Karpas-422 (cell line): ENCODE measurements at regions not wholly inside any gene's neighbourhood (a gene's known extent, or its start where the extent isn't known, plus 50 kb on each side); places are given as distances from the start of the nearest gene placed in this dataset.

Experiments
- DNase-seq: peaks from one replicate; pipeline ENCODE4 v3.0.0-alpha.2; 2015
- H2AFZ ChIP-seq: fragments of 200-600 bp; sonication (generic); 2 replicates; pipeline ENCODE4 v1.6.1; 2014; ENCODE audit warnings: antibody characterized with exemption, low read length, mixed read lengths
- H3K27ac ChIP-seq: fragments of 200-600 bp; sonication (generic); 2 replicates; pipeline ENCODE4 v1.5.1; 2014; ENCODE audit warnings: mild to moderate bottlenecking, low read length, moderate library complexity
- H3K27me3 ChIP-seq: fragments of 200-600 bp; sonication (generic); 2 replicates; pipeline ENCODE4 v1.6.1; 2014; ENCODE audit warnings: low read length, mixed read lengths
- H3K36me3 ChIP-seq: fragments of 200-600 bp; sonication (generic); 2 replicates; pipeline ENCODE4 v1.6.1; 2014; ENCODE audit warnings: low read length, mixed read lengths; ENCODE audit not compliant: insufficient read depth
- H3K4me1 ChIP-seq: fragments of 200-600 bp; sonication (generic); 2 replicates; pipeline ENCODE4 v1.6.1; 2014; ENCODE audit warnings: mild to moderate bottlenecking, low read length, mixed read lengths
- H3K4me2 ChIP-seq: fragments of 200-600 bp; sonication (generic); 2 replicates; pipeline ENCODE4 v1.6.1; 2014; ENCODE audit warnings: low read length, low read depth, mild to moderate bottlenecking; ENCODE audit not compliant: poor library complexity, severe bottlenecking
- H3K4me3 ChIP-seq: fragments of 200-600 bp; sonication (generic); 2 replicates; pipeline ENCODE4 v1.5.1; 2014; ENCODE audit warnings: mild to moderate bottlenecking, antibody characterized with exemption, low read length, mixed read lengths
- H3K79me2 ChIP-seq: fragments of 200-600 bp; sonication (generic); 2 replicates; pipeline ENCODE4 v1.6.1; 2014; ENCODE audit warnings: mild to moderate bottlenecking, low read length, mixed read lengths
- H3K9ac ChIP-seq: fragments of 200-600 bp; sonication (generic); 2 replicates; pipeline ENCODE4 v1.6.0; 2014; ENCODE audit warnings: low read length
- H3K9me2 ChIP-seq: fragments of 200-600 bp; sonication (generic), shearing (Covaris generic); replicated peaks from 2 replicates; pipeline ENCODE4 v1.6.0; 2014; ENCODE audit warnings: mild to moderate bottlenecking, low read length, moderate library complexity; ENCODE audit not compliant: insufficient read depth
- H3K9me3 ChIP-seq: fragments of 300-700, 200-600 bp; sonication (generic); 2 replicates; pipeline ENCODE4 v1.6.1; 2014; ENCODE audit warnings: low read length, mixed read lengths
- H4K20me1 ChIP-seq: fragments of 200-600 bp; sonication (generic); 2 replicates; pipeline ENCODE4 v1.6.1; 2014; ENCODE audit warnings: mild to moderate bottlenecking, antibody characterized with exemption, low read length, low read depth; ENCODE audit not compliant: insufficient read depth

- Histone ChIP-seq H3K9me3 (no peaks in the 10 kb centered on the region), H3K79me2 (no peaks in the 10 kb centered on the region), H3K27me3 (no peaks in the 10 kb centered on the region), H3K27ac (no peak overlapping the region), H3K9ac (no peak overlapping the region), H3K9me2 (no peaks in the 10 kb centered on the region; the same call in 1 of the 2 replicates), H3K4me2 (no peak overlapping the region), H3K4me1 (no peaks in the 10 kb centered on the region), H3K4me3 (no peak overlapping the region), H3K36me3 (no peaks in the 10 kb centered on the region), H2AFZ (no peak overlapping the region), H4K20me1 (no peaks in the 10 kb centered on the region)
- DNase-seq: no peak
Measured at GRCh38 chr13:72495681-72496080, 231.7 kb downstream of the MZT1 start.

- H3K4me1 ChIP-seq: no peaks in the 10 kb centered on the region
- H3K4me2 ChIP-seq: no peak overlapping the region
- H3K79me2 ChIP-seq: no peaks in the 10 kb centered on the region
- H3K4me3 ChIP-seq: no peak overlapping the region
- H3K27me3 ChIP-seq: no peaks in the 10 kb centered on the region
- no peak overlapping the region for H3K27ac ChIP-seq
- no peak overlapping the region for H2AFZ ChIP-seq
- no peaks in the 10 kb centered on the region for H3K36me3 ChIP-seq
- H3K9ac ChIP-seq: no peak overlapping the region
- no peak for DNase-seq
- no peaks in the 10 kb centered on the region for H4K20me1 ChIP-seq
- H3K9me2 ChIP-seq: no peaks in the 10 kb centered on the region; the same call in 1 of the 2 replicates
- no peaks in the 10 kb centered on the region for H3K9me3 ChIP-seq
Measured at GRCh38 chr13:72489751-72490150, 237.7 kb downstream of the MZT1 start.

GRCh38 chr13:72473321-72473720 lies 254.1 kb downstream of the MZT1 start:
- no peaks in the 10 kb centered on the region for H3K27me3 ChIP-seq
- H3K79me2 ChIP-seq: no peaks in the 10 kb centered on the region
- H4K20me1 ChIP-seq: no peaks in the 10 kb centered on the region
- H3K36me3 ChIP-seq: no peaks in the 10 kb centered on the region
- no peaks in the 10 kb centered on the region for H3K9me2 ChIP-seq
- no peak overlapping the region for H3K4me2 ChIP-seq
- no peaks in the 10 kb centered on the region for H3K4me1 ChIP-seq
- DNase-seq: no peak
- H2AFZ ChIP-seq: no peak overlapping the region
- no peaks in the 10 kb centered on the region; the same call in 1 of the 2 replicates for H3K9me3 ChIP-seq
- H3K27ac ChIP-seq: no peak overlapping the region
- H3K4me3 ChIP-seq: no peak overlapping the region
- H3K9ac ChIP-seq: no peak overlapping the region

GRCh38 chr13:72469906-72470305 lies 257.5 kb downstream of the MZT1 start:
- H3K27ac ChIP-seq: no peak overlapping the region
- no peaks in the 10 kb centered on the region for H3K27me3 ChIP-seq
- H3K4me3 ChIP-seq: no peak overlapping the region
- H3K9me2 ChIP-seq: no peaks in the 10 kb centered on the region
- no peaks in the 10 kb centered on the region for H3K4me1 ChIP-seq
- no peaks in the 10 kb centered on the region for H4K20me1 ChIP-seq
- no peak for DNase-seq
- H2AFZ ChIP-seq: no peak overlapping the region
- H3K36me3 ChIP-seq: no peaks in the 10 kb centered on the region
- H3K79me2 ChIP-seq: no peaks in the 10 kb centered on the region
- H3K9ac ChIP-seq: no peak overlapping the region
- no peak overlapping the region for H3K4me2 ChIP-seq
- no peaks in the 10 kb centered on the region; the same call in 1 of the 2 replicates for H3K9me3 ChIP-seq

GRCh38 chr13:72463561-72463960 lies 263.9 kb downstream of the MZT1 start:
- no peak for DNase-seq
- Histone ChIP-seq H3K4me1 (no peaks in the 10 kb centered on the region), H3K4me3 (no peak overlapping the region), H3K4me2 (no peak overlapping the region), H3K27me3 (no peaks in the 10 kb centered on the region), H3K79me2 (no peaks in the 10 kb centered on the region), H3K9me2 (no peaks in the 10 kb centered on the region), H4K20me1 (no peaks in the 10 kb centered on the region), H3K9ac (no peak overlapping the region), H3K36me3 (no peaks in the 10 kb centered on the region), H2AFZ (no peak overlapping the region), H3K27ac (no peak overlapping the region), H3K9me3 (no peaks in the 10 kb centered on the region)

- no peak overlapping the region for H3K27ac ChIP-seq
- H3K9ac ChIP-seq: no peak overlapping the region
- no peak overlapping the region for H3K4me2 ChIP-seq
- DNase-seq: no peak
- no peak overlapping the region for H2AFZ ChIP-seq
- H3K36me3 ChIP-seq: no peaks in the 10 kb centered on the region
- no peaks in the 10 kb centered on the region for H3K79me2 ChIP-seq
- H3K27me3 ChIP-seq: no peaks in the 10 kb centered on the region
- H4K20me1 ChIP-seq: no peaks in the 10 kb centered on the region
- H3K4me3 ChIP-seq: no peak overlapping the region
- no peaks in the 10 kb centered on the region for H3K9me3 ChIP-seq
- no peaks in the 10 kb centered on the region for H3K9me2 ChIP-seq
- H3K4me1 ChIP-seq: no peaks in the 10 kb centered on the region
Measured at GRCh38 chr13:72462726-72463125, 264.7 kb downstream of the MZT1 start.

- Histone ChIP-seq H3K36me3 (no peaks in the 10 kb centered on the region), H3K4me1 (no peaks in the 10 kb centered on the region), H3K4me3 (no peak overlapping the region), H3K27ac (no peak overlapping the region), H3K9ac (no peak overlapping the region), H4K20me1 (no peaks in the 10 kb centered on the region), H3K4me2 (no peak overlapping the region), H3K9me3 (no peaks in the 10 kb centered on the region), H3K9me2 (no peaks in the 10 kb centered on the region), H3K79me2 (no peaks in the 10 kb centered on the region), H3K27me3 (no peaks in the 10 kb centered on the region), H2AFZ (no peak overlapping the region)
- DNase-seq: no peak
Measured at GRCh38 chr13:72462166-72462565, 265.3 kb downstream of the MZT1 start.

- Histone ChIP-seq H3K27me3 (no peaks in the 10 kb centered on the region), H3K36me3 (no peaks in the 10 kb centered on the region), H3K4me2 (no peak overlapping the region), H3K27ac (no peak overlapping the region), H2AFZ (no peak overlapping the region), H3K9ac (no peak overlapping the region), H3K4me3 (no peak overlapping the region), H4K20me1 (no peaks in the 10 kb centered on the region), H3K79me2 (no peaks in the 10 kb centered on the region), H3K9me3 (no peaks in the 10 kb centered on the region), H3K4me1 (no peaks in the 10 kb centered on the region), H3K9me2 (no peaks in the 10 kb centered on the region)
- DNase-seq: no peak
Measured at GRCh38 chr13:72458701-72459100, 268.7 kb downstream of the MZT1 start.

GRCh38 chr13:72457151-72457550 lies 270.3 kb downstream of the MZT1 start:
- Histone ChIP-seq H3K9me2 (no peaks in the 10 kb centered on the region), H3K27ac (no peak overlapping the region), H3K9me3 (no peaks in the 10 kb centered on the region), H3K4me3 (no peak overlapping the region), H2AFZ (no peak overlapping the region), H4K20me1 (no peaks in the 10 kb centered on the region), H3K9ac (no peak overlapping the region), H3K36me3 (no peaks in the 10 kb centered on the region), H3K4me2 (no peak overlapping the region), H3K27me3 (no peaks in the 10 kb centered on the region), H3K79me2 (no peaks in the 10 kb centered on the region), H3K4me1 (no peaks in the 10 kb centered on the region)
- no peak for DNase-seq
